Naive B cell (primary cell): ENCODE measurements at regions not wholly inside any gene's neighbourhood (a gene's known extent, or its start where the extent isn't known, plus 50 kb on each side); places are given as distances from the start of the nearest gene placed in this dataset.

Experiments
- ATAC-seq, 2 donors: fragments of 150-1000 bp; cut with Tn5 transposase; 2 replicates each; pipeline ENCODE4 v1.10.0; 2021; ENCODE audit warnings: low read depth in 2 of 2, mild to moderate bottlenecking in 2 of 2, moderate library complexity in 2 of 2
- DNase-seq: peaks from one replicate; pipeline ENCODE4 v3.0.0; 2022
- H3K27ac Mint-ChIP-seq, 6 donors: one replicate each; pipeline ENCODE4 v1.8.0; 2020 to 2022; ENCODE audit warnings: mild to moderate bottlenecking in 6 of 6, mixed read lengths in 6 of 6, moderate library complexity in 5 of 6, inconsistent platforms in 2 of 6
- H3K27me3 Mint-ChIP-seq, 3 donors: one replicate each; pipeline ENCODE4 v1.8.0; 2021 to 2022; ENCODE audit warnings: mixed read lengths in 3 of 3, mild to moderate bottlenecking in 1 of 3
- H3K36me3 Mint-ChIP-seq, 2 donors: one replicate each; pipeline ENCODE4 v1.8.0; 2020 to 2022; ENCODE audit warnings: mixed read lengths in 2 of 2, inconsistent platforms in 1 of 2, mild to moderate bottlenecking in 1 of 2
- H3K4me1 Mint-ChIP-seq, 3 donors: one replicate each; pipeline ENCODE4 v1.8.0; 2020 to 2022; ENCODE audit warnings: mixed read lengths in 3 of 3, inconsistent platforms in 1 of 3, mild to moderate bottlenecking in 1 of 3, moderate library complexity in 1 of 3
- H3K4me3 Mint-ChIP-seq, 8 donors: one replicate each; pipeline ENCODE4 v1.8.0; 2020 to 2022; ENCODE audit warnings: mild to moderate bottlenecking in 8 of 8, mixed read lengths in 8 of 8, moderate library complexity in 8 of 8, inconsistent platforms in 2 of 8
- H3K9me3 Mint-ChIP-seq, 7 donors: one replicate each; pipeline ENCODE4 v1.8.0; 2020 to 2022; ENCODE audit warnings: mixed read lengths in 7 of 7, mild to moderate bottlenecking in 5 of 7, inconsistent platforms in 2 of 7, moderate library complexity in 1 of 7

DNA sequence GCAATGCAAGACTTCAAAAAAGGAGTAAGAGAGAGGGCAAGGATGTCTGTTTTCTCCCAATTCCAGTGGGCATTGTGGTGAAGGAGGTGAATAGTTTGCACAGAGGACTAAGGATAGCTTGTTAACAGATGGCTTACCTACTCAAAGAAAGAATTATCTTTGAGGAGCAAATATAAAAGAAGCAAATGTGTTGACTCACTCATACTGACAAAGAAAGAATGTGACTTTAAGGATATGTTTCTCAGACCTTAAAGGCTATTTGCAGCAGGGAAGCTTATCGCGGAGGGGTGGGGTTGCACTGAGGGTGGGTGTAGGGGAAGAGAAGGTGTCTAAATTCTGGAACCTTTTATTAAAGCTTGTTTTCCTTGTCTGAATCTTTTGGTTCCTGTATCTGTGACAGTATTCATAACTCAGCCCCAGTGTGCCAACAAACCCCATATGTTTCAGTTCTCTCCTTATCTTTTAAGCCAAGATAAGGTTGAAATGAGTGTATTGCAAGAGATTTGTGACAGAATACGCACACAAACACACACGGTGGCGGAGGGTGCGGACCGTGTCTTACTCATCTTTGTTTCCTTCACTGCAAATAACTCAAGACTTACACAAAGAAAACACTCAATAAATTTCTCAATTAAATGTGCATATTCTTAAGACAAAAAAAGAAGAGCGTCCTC, 146.4 kb upstream of the ARID2 start:
- H3K27me3 Mint-ChIP-seq, result peaks cover 6 to 8% (median 7%) of the 10 kb centered on the region in 3 donors
- H3K9me3 Mint-ChIP-seq, result peaks cover 0 to 5% (median 2%) of the 10 kb centered on the region in 7 donors
- ATAC-seq (no peak), DNase-seq (no peak)
- H3K27ac Mint-ChIP-seq, result peak overlapping the region in 1 of 6 donors; percentile 47
- peaks cover 0 to 11% of the 10 kb centered on the region in 2 donors for H3K36me3 Mint-ChIP-seq
- no peak overlapping the region for H3K4me3 Mint-ChIP-seq
- H3K4me1 Mint-ChIP-seq, result no peaks in the 10 kb centered on the region

- Mint-ChIP-seq H3K27me3 (peaks cover 6 to 8% (median 7%) of the 10 kb centered on the region in 3 donors), H3K4me1 (no peaks in the 10 kb centered on the region), H3K27ac (no peak overlapping the region), H3K4me3 (peak overlapping the region in 1 of 8 donors; percentile 21), H3K9me3 (peaks cover 0 to 5% (median 2%) of the 10 kb centered on the region in 7 donors), H3K36me3 (peaks cover 0 to 11% of the 10 kb centered on the region in 2 donors)
- DNase-seq (no peak), ATAC-seq (no peak)
Observed at GRCh38 chr12:45584336-45584735, 145.2 kb upstream of the ARID2 start.

DNA sequence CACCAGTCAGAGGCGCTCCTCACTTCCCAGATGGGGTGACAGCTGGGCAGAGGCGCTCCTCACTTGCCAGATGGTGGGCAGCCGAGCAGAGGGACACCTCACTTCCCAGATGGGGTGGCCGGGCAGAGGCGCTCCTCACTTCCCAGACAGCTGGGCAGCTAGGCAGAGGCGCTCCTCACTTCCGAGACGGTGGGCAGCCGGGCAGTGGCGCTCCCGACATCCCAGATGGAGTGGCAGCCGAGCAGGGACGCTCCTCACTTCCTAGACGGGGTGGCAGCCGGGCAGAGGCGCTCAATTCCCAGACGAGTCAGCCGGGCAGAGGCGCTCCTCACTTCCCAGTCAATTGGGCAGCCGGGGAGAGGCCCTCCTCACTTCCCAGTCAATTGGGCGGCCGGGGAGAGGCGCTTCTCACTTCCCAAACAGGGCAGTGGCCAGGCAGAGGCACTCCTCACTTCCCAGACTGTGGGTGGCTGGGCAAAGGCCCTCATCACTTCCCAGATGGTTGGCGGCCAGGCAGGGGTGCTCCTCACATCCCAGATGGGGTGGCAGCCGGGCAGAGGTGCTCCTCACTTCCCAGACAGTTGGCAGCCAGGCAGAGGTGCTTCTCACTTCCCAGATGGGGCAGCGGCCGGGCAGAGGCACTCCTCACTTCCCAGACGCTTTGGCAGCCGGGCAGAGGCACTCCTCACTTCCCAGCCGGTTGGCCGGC, 143.8 kb upstream of the ARID2 start:
- Mint-ChIP-seq H3K4me1 (no peaks in the 10 kb centered on the region), H3K27me3 (peaks cover 6 to 12% (median 7%) of the 10 kb centered on the region in 3 donors), H3K27ac (no peak overlapping the region), H3K9me3 (peaks cover 0 to 5% (median 2%) of the 10 kb centered on the region in 7 donors), H3K4me3 (no peak overlapping the region), H3K36me3 (peaks cover 0 to 11% of the 10 kb centered on the region in 2 donors)
- DNase-seq (no peak), ATAC-seq (no peak)

DNA sequence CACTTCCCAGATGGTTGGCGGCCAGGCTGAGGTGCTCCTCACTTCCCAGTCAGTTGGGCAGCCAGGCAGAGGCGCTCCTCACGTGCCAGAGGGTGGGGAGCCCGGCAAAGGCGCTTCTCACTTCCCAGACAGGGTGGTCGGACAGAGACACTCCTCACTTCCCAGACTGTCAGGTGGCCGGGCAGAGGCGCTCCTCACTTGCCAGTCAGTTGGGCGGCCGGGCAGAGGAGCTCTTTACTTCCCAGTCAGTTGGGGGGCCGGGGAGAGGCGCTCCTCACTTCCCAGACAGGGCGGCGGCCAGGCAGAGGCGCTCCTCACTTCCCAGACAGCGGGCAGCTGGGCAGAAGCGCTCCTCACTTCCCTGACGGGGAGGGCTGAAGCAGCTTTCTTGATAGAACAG, 143.0 kb upstream of the ARID2 start:
- Mint-ChIP-seq H3K4me1 (no peaks in the 10 kb centered on the region), H3K27ac (no peak overlapping the region), H3K27me3 (peaks cover 0 to 7% (median 2%) of the 10 kb centered on the region in 3 donors), H3K4me3 (no peak overlapping the region), H3K9me3 (no peaks in the 10 kb centered on the region), H3K36me3 (peaks cover 0 to 5% of the 10 kb centered on the region in 2 donors)
- ATAC-seq (no peak), DNase-seq (no peak)

- Mint-ChIP-seq H3K9me3 (no peaks in the 10 kb centered on the region), H3K27ac (peak overlapping the region in 1 of 6 donors; percentile 8), H3K4me1 (no peaks in the 10 kb centered on the region), H3K27me3 (peaks cover 0 to 7% (median 0%) of the 10 kb centered on the region in 3 donors), H3K4me3 (no peak overlapping the region), H3K36me3 (no peaks in the 10 kb centered on the region)
- no peak for ATAC-seq
- no peak for DNase-seq
Observed at GRCh38 chr12:45587012-45587411, 142.5 kb upstream of the ARID2 start.

GRCh38 chr12:45587877-45588533, 141.5 kb upstream of the ARID2 start:
- Mint-ChIP-seq H3K4me3 (no peak overlapping the region), H3K4me1 (no peaks in the 10 kb centered on the region), H3K27me3 (peaks cover 0 to 7% (median 3%) of the 10 kb centered on the region in 3 donors), H3K36me3 (no peaks in the 10 kb centered on the region), H3K27ac (no peak overlapping the region), H3K9me3 (no peaks in the 10 kb centered on the region)
- DNase-seq (no peak), ATAC-seq (no peak)

GRCh38 chr12:45590646-45591045, 138.9 kb upstream of the ARID2 start:
- Mint-ChIP-seq H3K4me1 (no peaks in the 10 kb centered on the region), H3K9me3 (peaks cover 0 to 4% (median 0%) of the 10 kb centered on the region in 7 donors), H3K27ac (no peak overlapping the region), H3K27me3 (peaks cover 4 to 8% (median 4%) of the 10 kb centered on the region in 3 donors), H3K4me3 (no peak overlapping the region), H3K36me3 (peaks cover 0 to 6% of the 10 kb centered on the region in 2 donors)
- ATAC-seq (no peak), DNase-seq (no peak)

DNA sequence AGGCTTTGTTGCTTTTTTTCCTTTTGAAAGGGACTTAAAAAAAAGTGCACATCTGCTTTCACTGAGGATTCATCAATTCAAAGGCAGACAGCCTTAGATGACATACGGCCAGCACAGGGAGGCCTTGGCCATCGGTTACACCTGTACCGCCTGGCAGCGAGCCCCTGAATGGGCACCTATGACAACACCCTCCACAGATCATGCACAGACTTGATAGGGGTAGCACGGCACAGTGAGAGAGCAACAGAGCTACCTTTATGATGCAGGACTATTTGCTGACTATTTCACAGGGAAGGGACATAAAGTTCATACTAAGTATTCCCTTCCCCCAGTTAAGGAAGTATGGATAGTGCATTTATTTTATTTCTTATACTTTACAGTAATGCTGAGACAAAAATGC, 137.9 kb upstream of the ARID2 start:
- no peak overlapping the region for H3K27ac Mint-ChIP-seq
- no peaks in the 10 kb centered on the region for H3K4me1 Mint-ChIP-seq
- ATAC-seq (no peak), DNase-seq (no peak)
- H3K36me3 Mint-ChIP-seq, result peaks cover 0 to 7% of the 10 kb centered on the region in 2 donors
- H3K27me3 Mint-ChIP-seq, result peaks cover 4 to 9% (median 8%) of the 10 kb centered on the region in 3 donors
- no peak overlapping the region for H3K4me3 Mint-ChIP-seq
- peaks cover 0 to 5% (median 0%) of the 10 kb centered on the region in 7 donors for H3K9me3 Mint-ChIP-seq

- H3K36me3 Mint-ChIP-seq, result peaks cover 0 to 7% of the 10 kb centered on the region in 2 donors
- ATAC-seq (no peak), DNase-seq (no peak)
- peaks cover 0 to 5% (median 0%) of the 10 kb centered on the region in 7 donors for H3K9me3 Mint-ChIP-seq
- no peaks in the 10 kb centered on the region for H3K4me1 Mint-ChIP-seq
- H3K4me3 Mint-ChIP-seq, result no peak overlapping the region
- H3K27me3 Mint-ChIP-seq, result peaks cover 3 to 18% (median 17%) of the 10 kb centered on the region in 3 donors
- no peak overlapping the region for H3K27ac Mint-ChIP-seq
Observed at GRCh38 chr12:45596366-45596765, 133.1 kb upstream of the ARID2 start.

DNA sequence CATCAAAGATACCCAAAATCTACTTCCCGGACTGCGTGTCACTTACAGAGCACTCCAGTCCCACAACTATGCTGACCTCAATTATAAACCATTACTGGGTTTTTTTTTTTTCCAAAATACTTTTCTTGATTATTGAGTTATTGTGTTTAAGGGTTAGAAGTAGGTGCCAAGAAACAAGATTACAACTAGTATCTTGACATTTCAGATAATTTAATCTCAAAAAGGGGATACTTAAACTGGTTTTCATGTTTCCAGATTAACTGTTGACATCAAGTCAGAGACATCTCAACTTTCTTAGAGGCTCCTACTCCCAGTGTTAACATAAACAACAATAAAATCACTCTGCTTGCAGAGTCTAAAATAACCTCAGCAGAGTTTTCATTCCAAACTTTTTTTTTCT, 131.2 kb upstream of the ARID2 start:
- no peak overlapping the region for H3K4me3 Mint-ChIP-seq
- no peak for ATAC-seq
- no peaks in the 10 kb centered on the region for H3K4me1 Mint-ChIP-seq
- DNase-seq, result no peak
- peaks cover 0 to 5% (median 0%) of the 10 kb centered on the region in 7 donors for H3K9me3 Mint-ChIP-seq
- H3K36me3 Mint-ChIP-seq, result peaks cover 0 to 7% of the 10 kb centered on the region in 2 donors
- H3K27me3 Mint-ChIP-seq, result peaks cover 8 to 17% (median 12%) of the 10 kb centered on the region in 3 donors
- no peak overlapping the region for H3K27ac Mint-ChIP-seq

- H3K9me3 Mint-ChIP-seq, result peaks cover 0 to 5% (median 0%) of the 10 kb centered on the region in 7 donors
- ATAC-seq (no peak), DNase-seq (no peak)
- H3K4me3 Mint-ChIP-seq, result no peak overlapping the region
- no peaks in the 10 kb centered on the region for H3K4me1 Mint-ChIP-seq
- H3K36me3 Mint-ChIP-seq, result peaks cover 0 to 7% of the 10 kb centered on the region in 2 donors
- H3K27ac Mint-ChIP-seq, result no peak overlapping the region
- H3K27me3 Mint-ChIP-seq, result peaks cover 8 to 17% (median 11%) of the 10 kb centered on the region in 3 donors
Observed at GRCh38 chr12:45598761-45599160, 130.7 kb upstream of the ARID2 start.

GRCh38 chr12:45599196-45599595, 130.3 kb upstream of the ARID2 start:
- Mint-ChIP-seq H3K4me3 (no peak overlapping the region), H3K36me3 (peaks cover 0 to 7% of the 10 kb centered on the region in 2 donors), H3K4me1 (no peaks in the 10 kb centered on the region), H3K27me3 (peaks cover 8 to 17% (median 11%) of the 10 kb centered on the region in 3 donors), H3K9me3 (peaks cover 0 to 5% (median 0%) of the 10 kb centered on the region in 7 donors), H3K27ac (no peak overlapping the region)
- DNase-seq, result no peak
- ATAC-seq, result no peak

- no peak overlapping the region for H3K27ac Mint-ChIP-seq
- ATAC-seq, result no peak
- no peak overlapping the region for H3K4me3 Mint-ChIP-seq
- H3K4me1 Mint-ChIP-seq, result no peaks in the 10 kb centered on the region
- H3K9me3 Mint-ChIP-seq, result peaks cover 4 to 16% (median 12%) of the 10 kb centered on the region in 7 donors
- no peak for DNase-seq
- peaks cover 8 to 20% (median 17%) of the 10 kb centered on the region in 3 donors for H3K27me3 Mint-ChIP-seq
- H3K36me3 Mint-ChIP-seq, result peaks cover 7 to 9% of the 10 kb centered on the region in 2 donors
Observed at GRCh38 chr12:45601390-45601789, 128.1 kb upstream of the ARID2 start.
